ENCODE measurements at regions not wholly inside any gene's neighbourhood (a gene's known extent, or its start where the extent isn't known, plus 50 kb on each side); places are given as distances from the start of the nearest gene placed in this dataset.
"Not testable (repeated sequence)": the region's sequence is repeated elsewhere in the genome, so short reads cannot be mapped to it uniquely, and the experiment has no call there.

- no peak for DNase-seq (ENCODE audit: low read depth in 2 of 2)
Observed at GRCh38 chr12:126899926-126900792, 1366.8 kb upstream of the TMEM132C start.

- no peak for DNase-seq (ENCODE audit: low read depth in 2 of 2)
Observed at GRCh38 chr12:126903027-126903876, 1363.7 kb upstream of the TMEM132C start.

- no peak for DNase-seq (ENCODE audit: low read depth in 2 of 2)
Observed at GRCh38 chr12:126905752-126906151, 1361.2 kb upstream of the TMEM132C start.

- DNase-seq (ENCODE audit: low read depth in 2 of 2) = no peak
Observed at GRCh38 chr12:126907900-126908764, 1358.8 kb upstream of the TMEM132C start.

- no peak for DNase-seq (ENCODE audit: low read depth in 2 of 2)
Observed at GRCh38 chr12:126908765-126909142, 1358.2 kb upstream of the TMEM132C start.

- no peak for DNase-seq (ENCODE audit: low read depth in 2 of 2)
Observed at GRCh38 chr12:126910570-126910969, 1356.4 kb upstream of the TMEM132C start.

GRCh38 chr12:126912111-126912510 lies 1354.9 kb upstream of the TMEM132C start:
- DNase-seq (ENCODE audit: low read depth in 2 of 2) = no peak

GRCh38 chr12:126914170-126914793 lies 1352.7 kb upstream of the TMEM132C start:
- no peak for DNase-seq (ENCODE audit: low read depth in 2 of 2)

- DNase-seq (ENCODE audit: low read depth in 2 of 2) = no peak
Observed at GRCh38 chr12:126915309-126915708, 1351.7 kb upstream of the TMEM132C start.

- DNase-seq (ENCODE audit: low read depth in 2 of 2) = no peak
Observed at GRCh38 chr12:126926023-126926594, 1340.9 kb upstream of the TMEM132C start.

GRCh38 chr12:126930234-126930633 lies 1336.7 kb upstream of the TMEM132C start:
- DNase-seq (ENCODE audit: low read depth in 2 of 2) = no peak

GRCh38 chr12:126932156-126932555 lies 1334.8 kb upstream of the TMEM132C start:
- no peak for DNase-seq (ENCODE audit: low read depth in 2 of 2)

- no peak for DNase-seq (ENCODE audit: low read depth in 2 of 2)
Observed at GRCh38 chr12:126935435-126935834, 1331.5 kb upstream of the TMEM132C start.

- DNase-seq (ENCODE audit: low read depth in 2 of 2) = no peak
Observed at GRCh38 chr12:126936181-126936851, 1330.7 kb upstream of the TMEM132C start.

GRCh38 chr12:126937431-126937830 lies 1329.5 kb upstream of the TMEM132C start:
- DNase-seq (ENCODE audit: low read depth in 2 of 2) = no peak

- no peak for DNase-seq (ENCODE audit: low read depth in 2 of 2)
Observed at GRCh38 chr12:126944684-126945083, 1322.3 kb upstream of the TMEM132C start.

GRCh38 chr12:126946958-126947357 lies 1320.0 kb upstream of the TMEM132C start:
- DNase-seq (ENCODE audit: low read depth in 2 of 2) = not testable (repeated sequence)

GRCh38 chr12:126949558-126949957 lies 1317.4 kb upstream of the TMEM132C start:
- no peak for DNase-seq (ENCODE audit: low read depth in 2 of 2)

- DNase-seq (ENCODE audit: low read depth in 2 of 2) = no peak
Observed at GRCh38 chr12:126950266-126950665, 1316.7 kb upstream of the TMEM132C start.

All from activated CD4-positive, alpha-beta T cell treated with anti-CD3 and anti-CD28 coated beads for 24 hours (primary cell).